K562 (cell line): ENCODE measurements at regions not wholly inside any gene's neighbourhood (a gene's known extent, or its start where the extent isn't known, plus 50 kb on each side); places are given as distances from the start of the nearest gene placed in this dataset.

ENCODE experiments used
- ATF3 ChIP-seq, 2 experiments: fragments of 450-650 bp in 1 of 2; sonication (generic) in 1 of 2; formaldehyde crosslinking in 1 of 2; IDR thresholded peaks in 1 of 2; conservative IDR thresholded peaks in 1 of 2; 2 replicates each; pipeline versions ENCODE4 v1.6.1 to v1.8.1; 2016 to 2023; ENCODE audit warnings: mild to moderate bottlenecking in 2 of 2, moderate library complexity in 2 of 2, inconsistent platforms in 1 of 2, missing genetic modification reagents in 1 of 2
- CEBPG ChIP-seq, 3 experiments: fragments of 200-800 bp in 1 of 3; sonication (Bioruptor generic) in 1 of 3; sonication (generic) in 1 of 3; formaldehyde crosslinking in 1 of 3; IDR thresholded peaks in 2 of 3; conservative IDR thresholded peaks in 1 of 3; 2 replicates each; pipeline versions ENCODE4 v1.6.1 to v1.8.0; 2016 to 2022; ENCODE audit warnings: missing compliant biosample characterization in 2 of 3, missing genetic modification characterization in 2 of 3, mild to moderate bottlenecking in 1 of 3, missing genetic modification reagents in 1 of 3
- FOSL1 ChIP-seq: fragments of 200-800 bp; sonication (Bioruptor generic); conservative IDR thresholded peaks from 2 replicates; pipeline ENCODE4 v1.6.1; 2016; ENCODE audit warnings: missing genetic modification characterization, missing compliant biosample characterization
- FOXJ3 ChIP-seq: sonication (generic); formaldehyde crosslinking; IDR thresholded peaks from 2 replicates; pipeline ENCODE4 v1.4.0; 2020; ENCODE audit warnings: mild to moderate bottlenecking, missing genetic modification reagents
- KLF6 ChIP-seq: fragments of 250-450 bp; sonication (Bioruptor Pico); IDR thresholded peaks from 2 replicates; pipeline ENCODE4 v1.4.0; 2020; ENCODE audit warnings: mild to moderate bottlenecking, moderate library complexity, borderline replicate concordance
- MAZ ChIP-seq, 2 experiments: fragments of 450-650 bp in 1 of 2; sonication (generic) in 1 of 2; formaldehyde crosslinking; IDR thresholded peaks in 1 of 2; conservative IDR thresholded peaks in 1 of 2; 2 replicates each; pipeline versions ENCODE4 v1.4.0 to v1.5.0; 2020; ENCODE audit warnings: mild to moderate bottlenecking in 1 of 2, missing genetic modification reagents in 1 of 2
- MYNN ChIP-seq, 2 experiments: sonication (generic); formaldehyde crosslinking in 1 of 2; IDR thresholded peaks; 2 replicates each; pipeline versions ENCODE4 v1.5.0 to v1.6.1; 2016 to 2020; ENCODE audit warnings: antibody characterized with exemption in 1 of 2, missing genetic modification reagents in 1 of 2
- NFATC3 ChIP-seq: fragments of 450-650 bp; IDR thresholded peaks from 2 replicates; pipeline ENCODE4 v1.6.1; 2017; ENCODE audit warnings: mild to moderate bottlenecking
- NRF1 ChIP-seq, 2 experiments: fragments of 450-650 bp; IDR thresholded peaks in 1 of 2; conservative IDR thresholded peaks in 1 of 2; 2 replicates each; pipeline ENCODE4 v1.6.1; 2014; ENCODE audit warnings: mild to moderate bottlenecking in 2 of 2
- TEAD1 ChIP-seq, 2 experiments: fragments of 450-650 bp in 1 of 2; sonication (generic) in 1 of 2; formaldehyde crosslinking; IDR thresholded peaks; 2 replicates each; pipeline versions ENCODE4 v1.4.0 to v1.8.0; 2020 to 2022; ENCODE audit warnings: mild to moderate bottlenecking in 2 of 2, missing genetic modification reagents in 1 of 2
- ZFP30 ChIP-seq: fragments of 250-450 bp; sonication (Bioruptor Pico); IDR thresholded peaks from 2 replicates; pipeline ENCODE4 v1.8.0; 2022; ENCODE audit warnings: moderate library complexity, mild to moderate bottlenecking, inconsistent platforms, borderline replicate concordance
- ZNF165 ChIP-seq: fragments of 250-450 bp; sonication (Bioruptor Pico); IDR thresholded peaks from 2 replicates; pipeline ENCODE4 v1.4.0; 2020; ENCODE audit warnings: borderline replicate concordance
- ZNF239 ChIP-seq: fragments of 250-450 bp; sonication (Bioruptor Pico); IDR thresholded peaks from 2 replicates; pipeline ENCODE4 v1.4.0; 2020; ENCODE audit warnings: mild to moderate bottlenecking
- ZNF586 ChIP-seq: fragments of 450-650 bp; formaldehyde crosslinking; conservative IDR thresholded peaks from 2 replicates; pipeline ENCODE4 v1.4.0; 2020; ENCODE audit warnings: mild to moderate bottlenecking, moderate library complexity
- ZSCAN32 ChIP-seq: fragments of 450-650 bp; formaldehyde crosslinking; IDR thresholded peaks from 2 replicates; pipeline ENCODE4 v1.4.0; 2020; ENCODE audit warnings: mild to moderate bottlenecking, moderate library complexity
- TF ChIP-seq, protein P1 (sequence below): fragments of 450-650 bp; formaldehyde crosslinking; IDR thresholded peaks from 2 replicates; pipeline ENCODE4 v1.4.0; 2022; ENCODE audit warnings: mild to moderate bottlenecking, moderate library complexity
- TF ChIP-seq, protein P2 (sequence below): sonication (generic); formaldehyde crosslinking; IDR thresholded peaks from 2 replicates; pipeline ENCODE4 v1.4.0; 2020; ENCODE audit warnings: mild to moderate bottlenecking, missing genetic modification reagents
- TF ChIP-seq, protein P3 (sequence below): fragments of 250-450 bp; sonication (Bioruptor Pico); IDR thresholded peaks from 2 replicates; pipeline ENCODE4 v1.8.0; 2022; ENCODE audit warnings: moderate library complexity, mild to moderate bottlenecking, inconsistent platforms

- peak in 1 of 2 experiments; percentile 42; a peak in 1 of 4 replicates for TF ChIP-seq TEAD1 (CRISPR knock-in tag; IDR thresholded peaks at IDR 0.05)
- TF ChIP-seq, protein P1, sequence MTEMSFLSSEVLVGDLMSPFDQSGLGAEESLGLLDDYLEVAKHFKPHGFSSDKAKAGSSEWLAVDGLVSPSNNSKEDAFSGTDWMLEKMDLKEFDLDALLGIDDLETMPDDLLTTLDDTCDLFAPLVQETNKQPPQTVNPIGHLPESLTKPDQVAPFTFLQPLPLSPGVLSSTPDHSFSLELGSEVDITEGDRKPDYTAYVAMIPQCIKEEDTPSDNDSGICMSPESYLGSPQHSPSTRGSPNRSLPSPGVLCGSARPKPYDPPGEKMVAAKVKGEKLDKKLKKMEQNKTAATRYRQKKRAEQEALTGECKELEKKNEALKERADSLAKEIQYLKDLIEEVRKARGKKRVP (CRISPR knock-in tag) = peak; percentile 95
- no peak for TF ChIP-seq NFATC3
- peak; percentile 67; the same call in 1 of the 2 replicates for TF ChIP-seq KLF6 (CRISPR knock-in tag)
- no peak for TF ChIP-seq ZFP30 (CRISPR knock-in tag)
- 0 out of 4 replicates have a peak, but pooled peaks of 1 of the 2 experiments have one; percentile 25 for TF ChIP-seq MAZ (CRISPR knock-in tag; conservative IDR thresholded peaks at IDR 0.05 in 1 of 2, IDR thresholded peaks at IDR 0.05 in 1 of 2)
- TF ChIP-seq CEBPG (CRISPR knock-in tag; IDR thresholded peaks at IDR 0.05) = no peak
- peak; percentile 88 to 91 for TF ChIP-seq CEBPG (tag; conservative IDR thresholded peaks at IDR 0.05 in 1 of 2, IDR thresholded peaks at IDR 0.05 in 1 of 2)
- TF ChIP-seq FOXJ3 (CRISPR knock-in tag) = no peak
- TF ChIP-seq FOSL1 (tag) = no peak
- TF ChIP-seq ATF3 (IDR thresholded peaks at IDR 0.05) = peak; percentile 69; the same call in 1 of the 2 replicates
- TF ChIP-seq ATF3 (CRISPR knock-in tag; conservative IDR thresholded peaks at IDR 0.05) = no peak
- TF ChIP-seq NRF1 (conservative IDR thresholded peaks at IDR 0.05 in 1 of 2, IDR thresholded peaks at IDR 0.05 in 1 of 2) = no peak
- TF ChIP-seq ZSCAN32 (CRISPR knock-in tag) = peak; percentile 88
- peak; percentile 76; the same call in 1 of the 2 replicates for TF ChIP-seq ZNF165 (CRISPR knock-in tag)
- TF ChIP-seq ZNF239 (CRISPR knock-in tag) = 0 out of 2 replicates have a peak, but pooled peaks have one; percentile 12
- TF ChIP-seq, protein P2, sequence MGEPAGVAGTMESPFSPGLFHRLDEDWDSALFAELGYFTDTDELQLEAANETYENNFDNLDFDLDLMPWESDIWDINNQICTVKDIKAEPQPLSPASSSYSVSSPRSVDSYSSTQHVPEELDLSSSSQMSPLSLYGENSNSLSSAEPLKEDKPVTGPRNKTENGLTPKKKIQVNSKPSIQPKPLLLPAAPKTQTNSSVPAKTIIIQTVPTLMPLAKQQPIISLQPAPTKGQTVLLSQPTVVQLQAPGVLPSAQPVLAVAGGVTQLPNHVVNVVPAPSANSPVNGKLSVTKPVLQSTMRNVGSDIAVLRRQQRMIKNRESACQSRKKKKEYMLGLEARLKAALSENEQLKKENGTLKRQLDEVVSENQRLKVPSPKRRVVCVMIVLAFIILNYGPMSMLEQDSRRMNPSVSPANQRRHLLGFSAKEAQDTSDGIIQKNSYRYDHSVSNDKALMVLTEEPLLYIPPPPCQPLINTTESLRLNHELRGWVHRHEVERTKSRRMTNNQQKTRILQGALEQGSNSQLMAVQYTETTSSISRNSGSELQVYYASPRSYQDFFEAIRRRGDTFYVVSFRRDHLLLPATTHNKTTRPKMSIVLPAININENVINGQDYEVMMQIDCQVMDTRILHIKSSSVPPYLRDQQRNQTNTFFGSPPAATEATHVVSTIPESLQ (CRISPR knock-in tag) = no peak
- TF ChIP-seq, protein P3, sequence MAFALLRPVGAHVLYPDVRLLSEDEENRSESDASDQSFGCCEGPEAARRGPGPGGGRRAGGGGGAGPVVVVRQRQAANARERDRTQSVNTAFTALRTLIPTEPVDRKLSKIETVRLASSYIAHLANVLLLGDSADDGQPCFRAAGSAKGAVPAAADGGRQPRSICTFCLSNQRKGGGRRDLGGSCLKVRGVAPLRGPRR (CRISPR knock-in tag) = no peak
- TF ChIP-seq ZNF586 (CRISPR knock-in tag) = no peak
- TF ChIP-seq MYNN (IDR thresholded peaks at IDR 0.05) = no peak
- no peak for TF ChIP-seq MYNN (CRISPR knock-in tag; IDR thresholded peaks at IDR 0.05)
These were observed 303.2 kb upstream of the GRAMD2B start (continued) for GRCh38 chr5:126119887-126120442.
